UCSD-AML1 (cell line): ENCODE measurements at regions not wholly inside any gene's neighbourhood (a gene's known extent, or its start where the extent isn't known, plus 50 kb on each side); places are given as distances from the start of the nearest gene placed in this dataset.
"Not testable (repeated sequence)": the region's sequence is repeated elsewhere in the genome, so short reads cannot be mapped to it uniquely, and the experiment has no call there.

Experiments
- DNase-seq: peaks from one replicate; lab custom pipeline; 2025; ENCODE audit not compliant: unreplicated experiment; lab: John Stamatoyannopoulos, UW

- DNase-seq: no peak
Measured at GRCh38 chr12:46628176-46628575, 197.6 kb downstream of the SLC38A4 start.

GRCh38 chr12:46627686-46628085 lies 198.1 kb downstream of the SLC38A4 start:
- no peak for DNase-seq

GRCh38 chr12:46619474-46619873 lies 206.3 kb downstream of the SLC38A4 start:
- not testable (repeated sequence) for DNase-seq

GRCh38 chr12:46617737-46618136 lies 208.1 kb downstream of the SLC38A4 start:
- DNase-seq: not testable (repeated sequence)

- DNase-seq: no peak
Measured at GRCh38 chr12:46617167-46617566, 208.6 kb downstream of the SLC38A4 start.

GRCh38 chr12:46610754-46611153 lies 215.0 kb downstream of the SLC38A4 start:
- DNase-seq: no peak

GRCh38 chr12:46609674-46610073 lies 216.1 kb downstream of the SLC38A4 start:
- no peak for DNase-seq

- no peak for DNase-seq
Measured at GRCh38 chr12:46609273-46609623, 216.5 kb downstream of the SLC38A4 start.

GRCh38 chr12:46608431-46609272 lies 217.1 kb downstream of the SLC38A4 start:
- DNase-seq: no peak

GRCh38 chr12:46604684-46605083 lies 221.1 kb downstream of the SLC38A4 start:
- no peak for DNase-seq

GRCh38 chr12:46603776-46604456 lies 221.9 kb downstream of the SLC38A4 start:
- no peak for DNase-seq

GRCh38 chr12:46602474-46602873 lies 223.3 kb downstream of the SLC38A4 start:
- no peak for DNase-seq

GRCh38 chr12:46590991-46591703 lies 218.6 kb upstream of the SLC38A2 start:
- DNase-seq: no peak

GRCh38 chr12:46585854-46586621 lies 213.5 kb upstream of the SLC38A2 start:
- peak; percentile 80 for DNase-seq

GRCh38 chr12:46584098-46584497 lies 211.5 kb upstream of the SLC38A2 start:
- not testable (repeated sequence) for DNase-seq

- not testable (repeated sequence) for DNase-seq
Measured at GRCh38 chr12:46581990-46582389, 209.4 kb upstream of the SLC38A2 start.

GRCh38 chr12:46580445-46580844 lies 207.9 kb upstream of the SLC38A2 start:
- no peak for DNase-seq

GRCh38 chr12:46579474-46579873 lies 206.9 kb upstream of the SLC38A2 start:
- no peak for DNase-seq

GRCh38 chr12:46578190-46578982 lies 205.8 kb upstream of the SLC38A2 start:
- no peak for DNase-seq

- no peak for DNase-seq
Measured at GRCh38 chr12:46577063-46577776, 204.6 kb upstream of the SLC38A2 start.
